HG03432 (cell line): ENCODE measurements at regions not wholly inside any gene's neighbourhood (a gene's known extent, or its start where the extent isn't known, plus 50 kb on each side); places are given as distances from the start of the nearest gene placed in this dataset.

ENCODE experiments used
- ATAC-seq: cut with Tn5 transposase; IDR thresholded peaks from one replicate; pipeline ENCODE4 v1.9.1; 2021; ENCODE audit warnings: mild to moderate bottlenecking, moderate library complexity; ENCODE audit not compliant: unreplicated experiment

GRCh38 chr11:90823446-90823845, 600.6 kb upstream of the CHORDC1 start:
- ATAC-seq: no peak

- no peak for ATAC-seq
Measured at GRCh38 chr11:90822996-90823395, 600.1 kb upstream of the CHORDC1 start.

DNA sequence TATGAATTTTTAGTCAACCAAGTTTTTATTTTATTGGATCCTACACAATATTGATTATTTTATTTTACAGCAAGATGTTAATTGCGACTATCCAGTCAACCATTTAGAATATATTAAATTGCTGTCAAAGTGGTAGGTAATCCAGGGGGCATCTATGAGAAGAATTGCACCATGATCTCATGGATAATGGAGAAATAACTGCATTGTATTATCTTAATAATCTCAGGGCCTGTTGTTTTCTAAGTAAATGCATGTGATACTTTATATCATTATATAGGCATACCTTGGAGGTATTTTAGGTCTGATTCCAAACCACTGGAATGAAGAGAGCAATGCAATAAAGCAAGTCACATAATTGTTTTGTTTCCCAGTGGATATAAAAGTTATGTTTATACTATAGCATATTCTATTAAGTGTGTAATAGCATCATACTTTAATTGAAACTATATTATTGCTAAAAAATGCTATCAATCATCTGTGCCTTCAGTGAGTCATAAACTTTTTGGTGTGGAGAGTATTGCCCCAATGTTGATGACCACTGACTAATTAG, 595.4 kb upstream of the CHORDC1 start:
- ATAC-seq: no peak

DNA sequence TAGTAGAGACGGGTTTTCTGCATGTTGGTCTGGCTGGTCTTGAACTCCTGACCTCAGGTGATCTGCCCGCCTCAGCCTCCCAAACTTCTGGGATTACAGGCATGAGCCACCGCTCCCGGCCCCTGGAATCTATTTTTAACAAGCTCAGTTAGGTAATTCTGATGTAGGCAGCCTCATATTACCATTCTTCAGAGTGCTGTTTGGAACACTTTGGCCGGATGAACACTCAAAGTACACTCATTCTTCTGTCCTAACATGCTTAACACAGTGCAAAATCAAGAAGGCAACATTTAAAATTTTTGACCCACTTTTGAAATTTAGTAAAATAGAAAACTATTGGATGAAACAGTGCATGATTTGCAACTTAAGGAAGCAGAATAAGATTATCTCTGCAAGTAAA, 586.7 kb upstream of the CHORDC1 start:
- no peak for ATAC-seq

- no peak for ATAC-seq
Measured at GRCh38 chr11:90805172-90805571, 582.3 kb upstream of the CHORDC1 start.

- no peak for ATAC-seq
Measured at GRCh38 chr11:90803831-90804230, 581.0 kb upstream of the CHORDC1 start.

DNA sequence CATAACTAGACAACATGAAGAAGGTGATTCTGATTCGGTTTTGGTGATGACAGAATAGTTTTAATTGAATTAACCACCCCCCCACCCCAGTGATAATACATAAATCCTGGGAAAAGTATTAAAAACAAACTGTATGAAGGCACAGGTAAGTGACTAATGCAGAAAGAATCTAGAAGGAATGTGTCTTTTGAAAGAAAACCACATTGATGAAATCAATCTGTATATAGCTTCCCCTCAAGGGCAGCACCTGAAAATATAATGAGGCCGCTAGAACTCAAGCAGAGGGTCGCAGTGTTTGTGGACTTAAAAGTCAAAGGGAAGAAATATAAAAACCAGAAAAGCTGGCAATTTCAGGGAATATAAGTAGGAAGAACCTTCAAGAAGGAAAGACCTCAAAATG, 580.5 kb upstream of the CHORDC1 start:
- ATAC-seq: no peak

- ATAC-seq: no peak
Measured at GRCh38 chr11:90798769-90799168, 575.9 kb upstream of the CHORDC1 start.

- ATAC-seq: no peak
Measured at GRCh38 chr11:90795746-90796145, 572.9 kb upstream of the CHORDC1 start.

GRCh38 chr11:90788961-90789360, 566.1 kb upstream of the CHORDC1 start:
- no peak for ATAC-seq

GRCh38 chr11:90784241-90784814, 561.5 kb upstream of the CHORDC1 start:
- no peak for ATAC-seq

DNA sequence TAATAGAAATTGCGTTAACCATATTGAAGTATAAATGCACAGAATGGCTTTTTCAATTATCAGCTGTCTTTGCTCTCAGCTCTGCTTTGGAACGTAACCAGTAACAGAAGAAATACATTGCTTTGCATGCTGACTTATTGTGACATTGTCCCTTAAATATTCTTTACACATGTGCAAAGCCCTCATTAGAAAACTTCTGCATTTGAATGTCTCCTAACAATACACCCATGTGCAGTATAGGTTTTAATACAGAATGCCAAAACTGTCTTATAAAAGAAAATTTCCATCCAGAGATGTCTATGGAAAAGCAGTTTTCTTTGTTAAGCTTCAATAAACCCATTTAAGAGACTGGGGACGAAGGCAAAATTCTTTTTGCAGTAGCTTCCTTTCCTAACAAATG, 560.3 kb upstream of the CHORDC1 start:
- no peak for ATAC-seq

GRCh38 chr11:90779098-90779497, 556.2 kb upstream of the CHORDC1 start:
- no peak for ATAC-seq

- ATAC-seq: peak; percentile 78
Measured at GRCh38 chr11:90775567-90776165, 552.8 kb upstream of the CHORDC1 start.

DNA sequence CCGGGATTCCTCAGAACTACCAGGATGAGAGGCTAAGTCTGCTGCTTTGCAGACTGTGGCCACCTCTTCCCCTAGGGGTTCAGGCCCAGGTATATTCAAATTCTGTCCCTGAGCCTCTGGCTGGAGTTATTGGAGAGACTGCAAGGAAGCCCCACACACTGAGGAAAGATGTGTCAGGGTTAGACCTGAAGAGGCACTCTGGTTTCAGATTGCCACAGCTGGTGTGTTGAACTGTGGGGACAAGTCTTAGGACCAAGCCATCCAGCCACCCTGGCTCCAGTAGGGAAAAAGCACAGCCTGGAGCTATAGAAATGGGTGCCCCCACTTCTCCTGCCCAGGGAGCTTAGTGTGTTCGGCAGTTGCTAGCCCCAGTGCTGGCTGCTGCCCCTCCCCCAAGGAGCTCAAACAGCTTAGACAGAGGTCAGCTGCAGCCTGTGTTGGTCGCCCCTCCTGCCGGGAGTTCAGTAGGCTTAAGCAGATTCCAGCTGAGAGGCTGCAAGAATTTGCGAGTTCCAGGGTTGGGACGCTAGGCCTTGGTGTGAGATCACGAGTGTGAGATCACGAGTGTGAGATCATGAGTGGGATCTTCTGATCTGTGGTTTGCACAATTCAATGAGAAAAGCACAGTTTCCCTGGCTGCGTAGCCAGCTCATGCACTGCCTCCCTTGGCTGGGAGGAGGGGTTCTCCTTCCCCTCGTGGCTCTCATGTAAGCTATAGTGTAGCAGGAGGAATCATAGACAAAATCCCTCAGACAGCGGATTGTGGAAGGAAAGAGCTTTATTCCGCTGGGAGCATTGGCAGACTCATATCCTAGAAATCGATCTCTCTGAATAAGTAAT, 552.1 kb upstream of the CHORDC1 start:
- peak; percentile 25 for ATAC-seq

GRCh38 chr11:90770007-90770406, 547.2 kb upstream of the CHORDC1 start:
- ATAC-seq: no peak

DNA sequence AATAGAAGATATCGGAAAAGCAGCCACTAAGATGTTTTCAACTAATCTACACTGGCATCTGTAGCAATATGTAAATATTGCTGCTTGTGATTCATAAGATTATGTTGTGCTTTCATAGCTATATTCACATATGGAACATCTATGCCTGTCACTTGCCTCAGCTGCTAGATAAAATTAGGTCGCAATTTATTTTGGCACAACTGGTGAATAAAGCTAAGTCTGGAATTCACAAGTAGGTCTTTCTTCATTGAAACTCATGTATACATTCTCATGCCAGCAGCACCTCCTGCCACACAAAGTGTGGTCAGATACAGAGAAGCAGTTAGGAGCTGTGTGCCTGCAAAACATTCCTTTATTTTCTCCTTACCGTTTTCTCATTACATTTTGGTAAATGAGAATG, 543.3 kb upstream of the CHORDC1 start:
- ATAC-seq: no peak

- no peak for ATAC-seq
Measured at GRCh38 chr11:90764691-90765090, 541.8 kb upstream of the CHORDC1 start.

- no peak for ATAC-seq
Measured at GRCh38 chr11:90757849-90758494, 535.1 kb upstream of the CHORDC1 start.

GRCh38 chr11:90756617-90757016, 533.8 kb upstream of the CHORDC1 start:
- ATAC-seq: no peak

DNA sequence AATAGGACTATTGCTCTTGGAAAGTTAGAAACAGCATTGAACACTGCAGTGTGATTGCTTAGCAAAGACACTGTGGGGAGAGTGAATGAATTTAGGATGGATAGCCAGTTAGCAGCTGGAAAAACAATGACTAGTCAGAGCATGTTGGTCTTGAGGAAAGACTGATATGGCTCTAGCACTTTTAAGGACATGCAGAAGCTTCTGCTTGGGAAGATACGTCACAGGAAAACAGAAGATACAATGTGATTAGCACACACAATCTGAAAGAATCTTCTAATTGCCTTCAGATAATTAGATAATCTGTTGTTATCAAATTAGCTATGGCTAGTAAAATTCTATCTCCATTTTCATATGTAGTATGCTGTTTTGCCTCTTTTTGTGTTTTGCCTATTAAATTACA, 530.7 kb upstream of the CHORDC1 start:
- ATAC-seq: no peak
